ENCODE measurements at regions not wholly inside any gene's neighbourhood (a gene's known extent, or its start where the extent isn't known, plus 50 kb on each side); places are given as distances from the start of the nearest gene placed in this dataset.

- no peak for TF ChIP-seq CTCF (IDR thresholded peaks at IDR 0.05; ENCODE audit: poor library complexity)
- TF ChIP-seq EZH2 (IDR thresholded peaks at IDR 0.05; ENCODE audit: borderline replicate concordance): no peak
- no peak for TF ChIP-seq EZH2phosphoT487 (IDR thresholded peaks at IDR 0.05; ENCODE audit: low read depth, severe bottlenecking, unreplicated experiment)
Observed at GRCh38 chr1:193740762-193741161, 554.3 kb upstream of the B3GALT2 start.
